ENCODE measurements at regions not wholly inside any gene's neighbourhood (a gene's known extent, or its start where the extent isn't known, plus 50 kb on each side); places are given as distances from the start of the nearest gene placed in this dataset.

- ATAC-seq (no peak), DNase-seq (no peak)
- no peak overlapping the region for H3K27ac ChIP-seq
- no peaks in the 10 kb centered on the region for H3K27me3 ChIP-seq
- TF ChIP-seq CTCF (IDR thresholded peaks at IDR 0.05): no peak
- H3K9me3 ChIP-seq: peaks cover 6% of the 10 kb centered on the region
- no peaks in the 10 kb centered on the region for H3K4me1 ChIP-seq
- no peak overlapping the region for H3K4me3 ChIP-seq
- no peaks in the 10 kb centered on the region for H3K36me3 ChIP-seq
- intact Hi-C loops (cut with DNase I): no loop called here
These were observed 195.2 kb downstream of the MRPL39 start for GRCh38 chr21:25412100-25412499.

GRCh38 chr21:25409978-25410377, 197.3 kb downstream of the MRPL39 start:
- DNase-seq (no peak), ATAC-seq (no peak)
- no peaks in the 10 kb centered on the region for H3K36me3 ChIP-seq
- no peak overlapping the region for H3K27ac ChIP-seq
- intact Hi-C loops (cut with DNase I): no loop called here
- no peak overlapping the region for H3K4me3 ChIP-seq
- H3K9me3 ChIP-seq: peaks cover 6% of the 10 kb centered on the region
- no peaks in the 10 kb centered on the region for H3K4me1 ChIP-seq
- TF ChIP-seq CTCF (IDR thresholded peaks at IDR 0.05): no peak
- H3K27me3 ChIP-seq: no peaks in the 10 kb centered on the region

GRCh38 chr21:25408666-25409065, 198.6 kb downstream of the MRPL39 start:
- no peak overlapping the region for H3K27ac ChIP-seq
- TF ChIP-seq CTCF (IDR thresholded peaks at IDR 0.05): no peak
- H3K36me3 ChIP-seq: no peaks in the 10 kb centered on the region
- no peak for ATAC-seq
- no peaks in the 10 kb centered on the region for H3K4me1 ChIP-seq
- no peaks in the 10 kb centered on the region for H3K27me3 ChIP-seq
- intact Hi-C loops (cut with DNase I): no loop called here
- H3K9me3 ChIP-seq: no peaks in the 10 kb centered on the region
- no peak overlapping the region for H3K4me3 ChIP-seq
- DNase-seq: no peak

- H3K36me3 ChIP-seq: no peaks in the 10 kb centered on the region
- TF ChIP-seq CTCF (IDR thresholded peaks at IDR 0.05): no peak
- no peaks in the 10 kb centered on the region for H3K9me3 ChIP-seq
- no peaks in the 10 kb centered on the region for H3K4me1 ChIP-seq
- DNase-seq (no peak), ATAC-seq (no peak)
- no peaks in the 10 kb centered on the region for H3K27me3 ChIP-seq
- H3K27ac ChIP-seq: no peak overlapping the region
- H3K4me3 ChIP-seq: no peak overlapping the region
- intact Hi-C loops (cut with DNase I): no loop called here
These were observed 200.2 kb downstream of the MRPL39 start for GRCh38 chr21:25406887-25407579.

GRCh38 chr21:25405984-25406383, 201.3 kb downstream of the MRPL39 start:
- intact Hi-C loops (cut with DNase I): no loop called here
- no peak for DNase-seq
- Histone ChIP-seq H3K27ac (no peak overlapping the region), H3K4me1 (no peaks in the 10 kb centered on the region), H3K9me3 (no peaks in the 10 kb centered on the region), H3K27me3 (no peaks in the 10 kb centered on the region), H3K36me3 (no peaks in the 10 kb centered on the region), H3K4me3 (no peak overlapping the region)
- TF ChIP-seq CTCF (IDR thresholded peaks at IDR 0.05): no peak
- peak; percentile 22 for ATAC-seq
